ENCODE measurements at regions not wholly inside any gene's neighbourhood (a gene's known extent, or its start where the extent isn't known, plus 50 kb on each side); places are given as distances from the start of the nearest gene placed in this dataset.
"Not testable (repeated sequence)": the region's sequence is repeated elsewhere in the genome, so short reads cannot be mapped to it uniquely, and the experiment has no call there.

DNA sequence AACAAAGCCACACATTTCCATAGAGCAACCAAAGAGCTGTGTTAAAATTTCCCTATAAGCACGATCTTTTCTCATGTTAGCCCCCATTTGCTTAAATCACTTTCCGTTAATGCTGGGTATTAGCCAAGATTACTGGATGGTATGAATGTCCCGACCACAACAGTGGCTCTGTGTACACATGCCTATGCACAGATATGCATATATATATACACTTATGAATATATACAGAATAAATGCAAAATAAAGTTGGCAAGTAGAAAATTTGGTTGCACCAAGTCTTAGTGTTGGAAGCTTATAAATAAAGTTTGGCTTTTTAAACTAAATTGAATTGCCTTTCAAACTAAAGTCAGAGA, 265.9 kb upstream of the ETAA1 start:
- H3K79me2 ChIP-seq = no peaks in the 10 kb centered on the region
- H3K27ac ChIP-seq = no peak overlapping the region
- no peaks in the 10 kb centered on the region for H3K9me3 ChIP-seq (ENCODE audit: control insufficient read depth, low read length)
- H3K4me3 ChIP-seq (ENCODE audit: low read depth, low read length) = no peak overlapping the region
- H3K36me3 ChIP-seq (ENCODE audit: control insufficient read depth, insufficient read depth, low read length) = no peaks in the 10 kb centered on the region
- H3K27me3 ChIP-seq (ENCODE audit: control insufficient read depth, insufficient read depth, low read length) = no peaks in the 10 kb centered on the region
- H3K9ac ChIP-seq = no peak overlapping the region
- no peak overlapping the region for H3K4me2 ChIP-seq (ENCODE audit: low read length)
- H3K4me1 ChIP-seq = no peaks in the 10 kb centered on the region
- TF ChIP-seq, protein P1, sequence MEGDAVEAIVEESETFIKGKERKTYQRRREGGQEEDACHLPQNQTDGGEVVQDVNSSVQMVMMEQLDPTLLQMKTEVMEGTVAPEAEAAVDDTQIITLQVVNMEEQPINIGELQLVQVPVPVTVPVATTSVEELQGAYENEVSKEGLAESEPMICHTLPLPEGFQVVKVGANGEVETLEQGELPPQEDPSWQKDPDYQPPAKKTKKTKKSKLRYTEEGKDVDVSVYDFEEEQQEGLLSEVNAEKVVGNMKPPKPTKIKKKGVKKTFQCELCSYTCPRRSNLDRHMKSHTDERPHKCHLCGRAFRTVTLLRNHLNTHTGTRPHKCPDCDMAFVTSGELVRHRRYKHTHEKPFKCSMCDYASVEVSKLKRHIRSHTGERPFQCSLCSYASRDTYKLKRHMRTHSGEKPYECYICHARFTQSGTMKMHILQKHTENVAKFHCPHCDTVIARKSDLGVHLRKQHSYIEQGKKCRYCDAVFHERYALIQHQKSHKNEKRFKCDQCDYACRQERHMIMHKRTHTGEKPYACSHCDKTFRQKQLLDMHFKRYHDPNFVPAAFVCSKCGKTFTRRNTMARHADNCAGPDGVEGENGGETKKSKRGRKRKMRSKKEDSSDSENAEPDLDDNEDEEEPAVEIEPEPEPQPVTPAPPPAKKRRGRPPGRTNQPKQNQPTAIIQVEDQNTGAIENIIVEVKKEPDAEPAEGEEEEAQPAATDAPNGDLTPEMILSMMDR (IDR thresholded peaks at IDR 0.05) = no peak
- no peak overlapping the region for H2AFZ ChIP-seq

DNA sequence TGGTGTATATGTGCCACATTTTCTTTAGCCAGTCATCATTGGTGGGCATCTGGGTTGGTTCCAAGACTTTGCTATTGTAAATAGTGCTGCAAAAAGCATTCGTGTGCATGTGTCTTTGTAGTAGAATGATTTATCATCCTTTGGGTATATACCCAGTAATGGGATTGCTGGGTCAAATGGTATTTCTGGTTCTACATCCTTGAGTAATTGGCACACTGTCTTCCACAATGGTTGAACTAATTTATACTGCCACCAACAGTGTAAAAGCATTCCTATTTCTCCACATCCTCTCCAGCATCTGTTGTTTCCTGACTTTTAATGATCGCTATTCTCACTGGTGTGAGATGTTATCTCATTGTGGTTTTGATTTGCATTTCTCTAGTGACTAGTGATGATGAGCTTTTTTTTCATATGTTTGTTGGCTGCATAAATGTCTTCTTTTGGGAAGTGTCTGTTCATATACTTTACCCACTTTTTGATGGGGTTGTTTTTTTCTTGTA, 264.6 kb upstream of the ETAA1 start:
- not testable (repeated sequence) for H3K9ac ChIP-seq; H3K79me2 ChIP-seq; H3K9me3 ChIP-seq (ENCODE audit: control insufficient read depth, low read length); H3K36me3 ChIP-seq (ENCODE audit: control insufficient read depth, insufficient read depth, low read length); H3K4me1 ChIP-seq; H2AFZ ChIP-seq; H3K27ac ChIP-seq; H3K27me3 ChIP-seq (ENCODE audit: control insufficient read depth, insufficient read depth, low read length); H3K4me2 ChIP-seq (ENCODE audit: low read length); H3K4me3 ChIP-seq (ENCODE audit: low read depth, low read length)

GRCh38 chr2:67135208-67135607, 261.9 kb upstream of the ETAA1 start:
- no peaks in the 10 kb centered on the region for H3K79me2 ChIP-seq

GRCh38 chr2:67137699-67138098, 259.4 kb upstream of the ETAA1 start:
- no peak overlapping the region for H2AFZ ChIP-seq
- no peaks in the 10 kb centered on the region for H3K4me1 ChIP-seq
- no peak overlapping the region for H3K9ac ChIP-seq
- no peaks in the 10 kb centered on the region for H3K9me3 ChIP-seq (ENCODE audit: control insufficient read depth, low read length)
- H3K27me3 ChIP-seq (ENCODE audit: control insufficient read depth, insufficient read depth, low read length) = no peaks in the 10 kb centered on the region
- no peak overlapping the region for H3K27ac ChIP-seq
- H3K36me3 ChIP-seq (ENCODE audit: control insufficient read depth, insufficient read depth, low read length) = no peaks in the 10 kb centered on the region
- TF ChIP-seq, protein P1 (IDR thresholded peaks at IDR 0.05) = no peak
- H3K79me2 ChIP-seq = no peaks in the 10 kb centered on the region
- H3K4me2 ChIP-seq (ENCODE audit: low read length) = no peak overlapping the region
- H3K4me3 ChIP-seq (ENCODE audit: low read depth, low read length) = no peak overlapping the region

More at GRCh38 chr2:67135208-67135607, 261.9 kb upstream of the ETAA1 start:
- no peak overlapping the region for H3K4me3 ChIP-seq (ENCODE audit: low read depth, low read length)
- no peak overlapping the region for H3K4me2 ChIP-seq (ENCODE audit: low read length)
- no peak overlapping the region for H3K27ac ChIP-seq
- no peaks in the 10 kb centered on the region for H3K27me3 ChIP-seq (ENCODE audit: control insufficient read depth, insufficient read depth, low read length)
- TF ChIP-seq, protein P1 (IDR thresholded peaks at IDR 0.05) = no peak
- H3K9ac ChIP-seq = no peak overlapping the region
- H2AFZ ChIP-seq = no peak overlapping the region
- no peaks in the 10 kb centered on the region for H3K36me3 ChIP-seq (ENCODE audit: control insufficient read depth, insufficient read depth, low read length)
- no peaks in the 10 kb centered on the region for H3K9me3 ChIP-seq (ENCODE audit: control insufficient read depth, low read length)
- no peaks in the 10 kb centered on the region for H3K4me1 ChIP-seq

DNA sequence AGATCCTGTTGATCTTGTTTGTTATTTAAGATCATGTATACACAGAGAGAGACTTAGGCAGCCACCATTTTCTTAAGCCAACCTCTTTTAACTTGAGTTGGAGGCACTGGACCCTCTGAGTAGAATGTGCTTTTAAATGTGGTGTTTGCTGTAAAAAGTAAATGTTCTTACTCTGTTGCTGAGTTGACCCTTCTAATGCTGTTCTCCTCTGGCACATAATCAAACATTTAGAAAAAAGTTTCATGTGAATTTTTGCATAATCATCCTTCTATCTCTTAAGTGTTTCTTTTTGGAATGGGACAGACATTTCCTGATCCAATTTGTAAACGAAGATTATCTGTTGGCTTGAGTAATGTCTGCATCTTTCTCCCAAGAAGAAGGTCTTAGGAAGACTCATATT, 255.1 kb upstream of the ETAA1 start:
- no peak overlapping the region for H3K9ac ChIP-seq
- H3K4me2 ChIP-seq (ENCODE audit: low read length) = no peak overlapping the region
- no peaks in the 10 kb centered on the region for H3K36me3 ChIP-seq (ENCODE audit: control insufficient read depth, insufficient read depth, low read length)
- no peak overlapping the region for H3K27ac ChIP-seq
- no peaks in the 10 kb centered on the region for H3K79me2 ChIP-seq
- TF ChIP-seq, protein P1 (IDR thresholded peaks at IDR 0.05) = no peak
- no peak overlapping the region for H3K4me3 ChIP-seq (ENCODE audit: low read depth, low read length)
- H3K9me3 ChIP-seq (ENCODE audit: control insufficient read depth, low read length) = no peaks in the 10 kb centered on the region
- H3K4me1 ChIP-seq = no peaks in the 10 kb centered on the region
- no peaks in the 10 kb centered on the region for H3K27me3 ChIP-seq (ENCODE audit: control insufficient read depth, insufficient read depth, low read length)
- no peak overlapping the region for H2AFZ ChIP-seq
